HepG2 (cell line): ENCODE measurements at regions not wholly inside any gene's neighbourhood (a gene's known extent, or its start where the extent isn't known, plus 50 kb on each side); places are given as distances from the start of the nearest gene placed in this dataset.

Experiments
- ATAC-seq: fragments of 200-7000 bp; cut with Tn5 transposase; 3 replicates; pipeline ENCODE4 v1.9.1; 2020; ENCODE audit warnings: mild to moderate bottlenecking, moderate library complexity
- BruUV-seq: library from RNA; stranded (reverse); fragments of 400-500 nt; replicated peaks from 2 replicates; lab custom pipeline; 2021; lab: Mats Ljungman, UMichigan
- CTCF ChIA-PET: fragments of 300-600 bp; formaldehyde crosslinking; extraction: SDS; loops from one replicate; lab custom pipeline; 2021; ENCODE audit warnings: low total read pairs, inconsistent platforms, low intra/inter-chr PET ratio; lab: Yijun Ruan, JAX
- POLR2A ChIA-PET: fragments of 350-600 bp; sonication (Branson Sonifier 250); formaldehyde crosslinking; loops from one replicate; lab custom pipeline; 2020; ENCODE audit warnings: antibody characterized with exemption, inconsistent platforms; lab: Yijun Ruan, JAX
- DNase-seq: peaks from one replicate; pipeline ENCODE4 v3.0.0-alpha.2; 2015; ENCODE audit warnings: low spot score
- FAIRE-seq: peaks from 3 replicates; lab custom pipeline; 2011; peaks lifted over from hg19 to GRCh38; lab: Jason Lieb, UNC
- H2AFZ ChIP-seq: one replicate; pipeline ENCODE4 v1.6.1; 2011; ENCODE audit warnings: low read length, inconsistent platforms
- H3K27ac ChIP-seq: fragments of 300-600 bp; 3 replicates; pipeline ENCODE4 v1.8.0; 2011; ENCODE audit warnings: mixed run types, mild to moderate bottlenecking, mixed read lengths, low read length, inconsistent platforms; ENCODE audit not compliant: insufficient read depth; ENCODE audit errors: extremely low read length
- H3K27me3 ChIP-seq, 2 experiments: fragments of 200-600 bp in 1 of 2; 2 replicates in 1 of 2; 3 replicates in 1 of 2; pipeline versions ENCODE4 v1.6.0 to v1.8.0; 2011; ENCODE audit warnings: low read length in 2 of 2, mild to moderate bottlenecking in 2 of 2, moderate library complexity in 2 of 2, inconsistent platforms in 1 of 2; ENCODE audit not compliant: insufficient read depth in 2 of 2, control insufficient read depth in 1 of 2
- H3K36me3 ChIP-seq, 2 experiments: fragments of 200-600 bp in 1 of 2; replicated peaks in 1 of 2; 2 replicates in 1 of 2; 3 replicates in 1 of 2; pipeline versions ENCODE4 v1.5.1 to v1.8.0; 2011; ENCODE audit warnings: low read length in 2 of 2, inconsistent platforms in 1 of 2; ENCODE audit not compliant: insufficient read depth in 2 of 2, control insufficient read depth in 1 of 2
- H3K4me1 ChIP-seq: 2 replicates; pipeline ENCODE4 v1.5.1; 2012; ENCODE audit warnings: low read length, inconsistent platforms; ENCODE audit not compliant: insufficient read depth
- H3K4me2 ChIP-seq: 2 replicates; pipeline ENCODE4 v1.6.0; 2011; ENCODE audit warnings: low read depth, low read length, inconsistent platforms
- H3K4me3 ChIP-seq, 3 experiments: fragments of 200-600 bp in 1 of 3; sonication (generic), shearing (Covaris generic) in 1 of 3; replicated peaks in 1 of 3; 2 replicates each; pipeline ENCODE4 v1.5.1; 2011 to 2016; ENCODE audit warnings: low read length in 3 of 3, inconsistent platforms in 2 of 3, low read depth in 2 of 3, mild to moderate bottlenecking in 2 of 3, control low read depth in 1 of 3, mixed read lengths in 1 of 3; ENCODE audit not compliant: insufficient read depth in 1 of 3
- H3K79me2 ChIP-seq: one replicate; pipeline ENCODE4 v1.6.1; 2011; ENCODE audit warnings: low read length, inconsistent platforms; ENCODE audit not compliant: insufficient read depth
- H3K9ac ChIP-seq: 2 replicates; pipeline ENCODE4 v1.6.0; 2011; ENCODE audit warnings: mild to moderate bottlenecking, low read depth, low read length, inconsistent platforms; ENCODE audit not compliant: insufficient read depth
- H3K9me3 ChIP-seq: 2 replicates; pipeline ENCODE4 v1.5.1; 2012; ENCODE audit warnings: mild to moderate bottlenecking, low read length
- H4K20me1 ChIP-seq: 2 replicates; pipeline ENCODE4 v1.6.0; 2011; ENCODE audit warnings: inconsistent platforms, mild to moderate bottlenecking, low read length, moderate library complexity; ENCODE audit not compliant: insufficient read depth
- AHR ChIP-seq: IDR thresholded peaks from 2 replicates; pipeline ENCODE4 v1.6.1; 2018; ENCODE audit warnings: missing genetic modification reagents, missing compliant biosample characterization
- CBX1 ChIP-seq: IDR thresholded peaks from one replicate; pipeline ENCODE4 v1.6.1; 2016; ENCODE audit warnings: antibody characterized with exemption, low read depth
- DMAP1 ChIP-seq: IDR thresholded peaks from 2 replicates; pipeline ENCODE4 v1.6.1; 2016
- ETS1 ChIP-seq: sonication (generic); formaldehyde crosslinking; IDR thresholded peaks from 2 replicates; pipeline ENCODE4 v1.4.0; 2020; ENCODE audit warnings: missing genetic modification reagents
- FOXA3 ChIP-seq: IDR thresholded peaks from 2 replicates; pipeline ENCODE4 v1.6.1; 2016; ENCODE audit warnings: missing genetic modification reagents, missing compliant biosample characterization
- PREB ChIP-seq: sonication (generic); formaldehyde crosslinking; IDR thresholded peaks from 2 replicates; pipeline ENCODE4 v1.4.0; 2020; ENCODE audit warnings: missing genetic modification reagents
- SMAD1 ChIP-seq: sonication (generic); formaldehyde crosslinking; IDR thresholded peaks from 2 replicates; pipeline ENCODE4 v1.4.0; 2020; ENCODE audit warnings: missing genetic modification reagents, low read depth, mild to moderate bottlenecking, borderline replicate concordance
- TBX2 ChIP-seq: sonication (generic); formaldehyde crosslinking; IDR thresholded peaks from 2 replicates; pipeline ENCODE4 v1.5.0; 2020; ENCODE audit warnings: missing genetic modification reagents, mild to moderate bottlenecking, borderline replicate concordance
- ZFAT ChIP-seq: sonication (generic); formaldehyde crosslinking; conservative IDR thresholded peaks from 2 replicates; pipeline ENCODE4 v1.8.1; 2023; ENCODE audit warnings: missing genetic modification reagents, inconsistent platforms
- ZFP36 ChIP-seq: fragments of 150-350 bp; IDR thresholded peaks from 2 replicates; pipeline ENCODE4 v1.6.1; 2018; ENCODE audit warnings: borderline replicate concordance, low read length, low read depth; ENCODE audit not compliant: partially characterized antibody
- ZFP41 ChIP-seq: sonication (generic); formaldehyde crosslinking; IDR thresholded peaks from 2 replicates; pipeline ENCODE4 v1.4.0; 2020; ENCODE audit warnings: mild to moderate bottlenecking, missing genetic modification reagents, borderline replicate concordance
- ZNF768 ChIP-seq: sonication (generic); formaldehyde crosslinking; IDR thresholded peaks from 2 replicates; pipeline ENCODE4 v1.4.0; 2020; ENCODE audit warnings: missing genetic modification reagents
- ZNF770 ChIP-seq: sonication (generic); formaldehyde crosslinking; IDR thresholded peaks from 2 replicates; pipeline ENCODE4 v1.5.0; 2020; ENCODE audit warnings: mild to moderate bottlenecking, missing genetic modification reagents
- ZNF850 ChIP-seq: sonication (generic); formaldehyde crosslinking; conservative IDR thresholded peaks from 2 replicates; pipeline ENCODE4 v1.9.0; 2021; ENCODE audit warnings: mild to moderate bottlenecking, missing genetic modification reagents
- in situ Hi-C: cut with HindIII; loops from 2 replicates; pipeline ENCODE4 v1.10.0; 2017; ENCODE audit warnings: low pct_unique_long_range_greater_than_20kb; ENCODE audit not compliant: extremely low pct_ligation_motif_present
- intact Hi-C: fragments of 100-400 bp; cut with micrococcal nuclease; formaldehyde crosslinking; loops from one replicate; pipeline ENCODE4 v1.10.0; 2022; ENCODE audit not compliant: unreplicated experiment

- Histone ChIP-seq H3K27me3 (no peaks in the 10 kb centered on the region), H3K9ac (no peak overlapping the region), H3K79me2 (no peaks in the 10 kb centered on the region), H3K4me1 (no peaks in the 10 kb centered on the region), H4K20me1 (no peaks in the 10 kb centered on the region), H3K9me3 (peaks cover 11% of the 10 kb centered on the region; the same call in 1 of the 2 replicates), H3K36me3 (no peaks in the 10 kb centered on the region), H3K4me3 (no peak overlapping the region), H3K27ac (no peak overlapping the region), H3K4me2 (no peak overlapping the region), H2AFZ (no peak overlapping the region)
- FAIRE-seq (no peak), ATAC-seq (no peak), DNase-seq (no peak)
- intact Hi-C loops (no loop called here), in situ Hi-C loops (loop anchor here (25.0 kb wide), 1 partner anchor 1990 kb away; no protein-coding TSS in a partner anchor)
- TF ChIP-seq CBX1 (no peak), ZFP41 (CRISPR knock-in tag) (no peak), ETS1 (no peak), ZNF768 (CRISPR knock-in tag) (no peak), ZNF850 (CRISPR knock-in tag) (no peak), ZFP36 (no peak), ZNF770 (no peak), SMAD1 (CRISPR knock-in tag) (no peak), FOXA3 (no peak), ZFAT (CRISPR knock-in tag) (no peak), TBX2 (CRISPR knock-in tag) (no peak), DMAP1 (CRISPR knock-in tag) (no peak), AHR (CRISPR knock-in tag) (no peak), PREB (CRISPR knock-in tag) (no peak)
- ChIA-PET CTCF (no interaction called here), POLR2A (no interaction called here)
- BruUV-seq = no TSS peak
Measured at GRCh38 chr4:97152149-97152548, 991.1 kb downstream of the STPG2 start.
